NB4 (cell line): ENCODE measurements at regions not wholly inside any gene's neighbourhood (a gene's known extent, or its start where the extent isn't known, plus 50 kb on each side); places are given as distances from the start of the nearest gene placed in this dataset.

Experiments
- CTCF ChIP-seq: IDR thresholded peaks from one replicate; pipeline ENCODE4 v1.5.1; 2012; ENCODE audit warnings: low read depth, low read length
- MAX ChIP-seq: IDR thresholded peaks from 2 replicates; pipeline ENCODE4 v1.6.1; 2011; ENCODE audit warnings: low read depth, low read length
- MYC ChIP-seq: IDR thresholded peaks from 2 replicates; pipeline ENCODE4 v1.6.1; 2011; ENCODE audit warnings: low read depth, low read length
- POLR2A ChIP-seq: IDR thresholded peaks from 2 replicates; pipeline ENCODE4 v1.6.1; 2011; ENCODE audit warnings: mild to moderate bottlenecking; ENCODE audit not compliant: insufficient read length; ENCODE audit errors: extremely low read depth

GRCh38 chr5:23029290-23029689, 176.1 kb upstream of the CDH12 start:
- TF ChIP-seq MAX: no peak
- no peak for TF ChIP-seq CTCF
- no peak for TF ChIP-seq POLR2A
- TF ChIP-seq MYC: no peak
